GM23338 (cell line): ENCODE measurements at regions not wholly inside any gene's neighbourhood (a gene's known extent, or its start where the extent isn't known, plus 50 kb on each side); places are given as distances from the start of the nearest gene placed in this dataset.

ENCODE experiments used
- ATAC-seq: fragments of 200-7000 bp; cut with Tn5 transposase; 3 replicates; pipeline ENCODE4 v1.9.1; 2020
- DNase-seq: peaks from one replicate; pipeline ENCODE4 v3.0.0-alpha.2; 2015; ENCODE audit warnings: low spot score
- H2AFZ ChIP-seq: fragments of 200-600 bp; sonication (generic); 2 replicates; pipeline ENCODE4 v1.8.0; 2016; ENCODE audit warnings: antibody characterized with exemption, mild to moderate bottlenecking, moderate library complexity
- H3F3A ChIP-seq: fragments of 200-600 bp; sonication (generic); replicated peaks from 2 replicates; pipeline ENCODE4 v1.8.0; 2017; ENCODE audit warnings: antibody characterized with exemption, mixed run types, low read depth
- H3K27ac ChIP-seq: fragments of 200-600 bp; sonication (generic); 2 replicates; pipeline ENCODE4 v1.6.1; 2016; ENCODE audit warnings: low read depth
- H3K27me3 ChIP-seq: fragments of 200-600 bp; sonication (generic); 2 replicates; pipeline ENCODE4 v1.8.0; 2016; ENCODE audit warnings: mild to moderate bottlenecking, mixed run types, moderate library complexity; ENCODE audit not compliant: insufficient read depth
- H3K36me3 ChIP-seq: fragments of 200-600 bp; sonication (generic); 2 replicates; pipeline ENCODE4 v1.8.0; 2016; ENCODE audit warnings: mild to moderate bottlenecking; ENCODE audit not compliant: insufficient read depth
- H3K4me1 ChIP-seq: fragments of 200-600 bp; sonication (generic); 2 replicates; pipeline ENCODE4 v1.8.0; 2016; ENCODE audit warnings: mild to moderate bottlenecking, moderate library complexity; ENCODE audit not compliant: insufficient read depth
- H3K4me2 ChIP-seq: fragments of 200-600 bp; sonication (generic); 2 replicates; pipeline ENCODE4 v1.7.1; 2017; ENCODE audit warnings: mixed run types
- H3K4me3 ChIP-seq: fragments of 200-600 bp; sonication (generic); 2 replicates; pipeline ENCODE4 v1.6.1; 2016; ENCODE audit warnings: mixed run types
- H3K79me2 ChIP-seq: fragments of 200-600 bp; sonication (generic); replicated peaks from 2 replicates; pipeline ENCODE4 v1.8.0; 2017; ENCODE audit warnings: mild to moderate bottlenecking; ENCODE audit not compliant: insufficient read depth
- H3K9me2 ChIP-seq: fragments of 200-600 bp; sonication (generic); 2 replicates; pipeline ENCODE4 v1.8.0; 2017; ENCODE audit not compliant: insufficient read depth
- H4K20me1 ChIP-seq: fragments of 200-600 bp; sonication (generic); replicated peaks from 2 replicates; pipeline ENCODE4 v1.8.0; 2017; ENCODE audit warnings: mild to moderate bottlenecking; ENCODE audit not compliant: insufficient read depth
- H3K27ac Mint-ChIP-seq: 2 replicates; pipeline ENCODE4 v1.8.0; 2020; ENCODE audit warnings: inconsistent platforms, mild to moderate bottlenecking, moderate library complexity, mixed read lengths
- H3K27me3 Mint-ChIP-seq: 3 replicates; pipeline ENCODE4 v1.8.0; 2022; ENCODE audit warnings: low read depth, mild to moderate bottlenecking, moderate library complexity, mixed read lengths, inconsistent platforms; ENCODE audit not compliant: insufficient read depth, poor library complexity
- H3K36me3 Mint-ChIP-seq: 3 replicates; pipeline ENCODE4 v1.8.0; 2021; ENCODE audit warnings: low read depth, mild to moderate bottlenecking, inconsistent platforms, moderate library complexity, mixed read lengths
- H3K4me1 Mint-ChIP-seq: 3 replicates; pipeline ENCODE4 v1.8.0; 2020; ENCODE audit warnings: mild to moderate bottlenecking, inconsistent platforms, mixed read lengths
- H3K4me3 Mint-ChIP-seq: 3 replicates; pipeline ENCODE4 v1.8.0; 2021; ENCODE audit warnings: moderate library complexity, mild to moderate bottlenecking, inconsistent platforms, mixed read lengths
- H3K9me3 Mint-ChIP-seq: 3 replicates; pipeline ENCODE4 v1.8.0; 2020; ENCODE audit warnings: moderate library complexity, mild to moderate bottlenecking, inconsistent platforms, mixed read lengths
- CREB1 ChIP-seq: fragments of 250-450 bp; sonication (Bioruptor Pico); IDR thresholded peaks from 2 replicates; pipeline ENCODE4 v1.5.0; 2020; ENCODE audit warnings: low read depth, mild to moderate bottlenecking, moderate library complexity
- CTCF ChIP-seq, 2 experiments: fragments of 200-600 bp in 1 of 2; sonication (generic) in 1 of 2; conservative IDR thresholded peaks; 2 replicates each; pipeline versions ENCODE4 v1.5.1 to v1.6.1; 2016 to 2017; ENCODE audit warnings: antibody characterized with exemption in 2 of 2, low read depth in 2 of 2, mild to moderate bottlenecking in 2 of 2, moderate library complexity in 1 of 2
- ETS1 ChIP-seq: IDR thresholded peaks from 2 replicates; pipeline ENCODE4 v1.6.1; 2016; ENCODE audit warnings: antibody characterized with exemption
- EZH2 ChIP-seq: fragments of 200-600 bp; sonication (generic); IDR thresholded peaks from one replicate; pipeline ENCODE4 v1.8.0; 2017; ENCODE audit warnings: antibody characterized with exemption, mild to moderate bottlenecking, low read depth; ENCODE audit not compliant: unreplicated experiment
- EZH2phosphoT487 ChIP-seq: fragments of 200-600 bp; sonication (generic); IDR thresholded peaks from one replicate; pipeline ENCODE4 v1.8.1; 2018; ENCODE audit warnings: antibody characterized with exemption; ENCODE audit not compliant: unreplicated experiment
- JUNB ChIP-seq: IDR thresholded peaks from one replicate; pipeline ENCODE4 v1.6.1; 2016; ENCODE audit warnings: antibody characterized with exemption; ENCODE audit not compliant: unreplicated experiment
- NANOG ChIP-seq: IDR thresholded peaks from 2 replicates; pipeline ENCODE4 v1.6.1; 2016; ENCODE audit warnings: antibody characterized with exemption, borderline replicate concordance
- POLR2AphosphoS5 ChIP-seq: IDR thresholded peaks from 2 replicates; pipeline ENCODE4 v1.6.1; 2016; ENCODE audit warnings: antibody characterized with exemption, low read depth
- REST ChIP-seq: IDR thresholded peaks from one replicate; pipeline ENCODE4 v1.6.1; 2018; ENCODE audit warnings: antibody characterized with exemption; ENCODE audit not compliant: unreplicated experiment
- STAT1 ChIP-seq: IDR thresholded peaks from one replicate; pipeline ENCODE4 v1.6.1; 2016; ENCODE audit warnings: antibody characterized with exemption; ENCODE audit not compliant: unreplicated experiment
- ZNF114 ChIP-seq: fragments of 250-450 bp; sonication (Bioruptor Pico); IDR thresholded peaks from 2 replicates; pipeline ENCODE4 v1.5.0; 2020; ENCODE audit warnings: mild to moderate bottlenecking, moderate library complexity
- ZNF331 ChIP-seq: fragments of 250-450 bp; sonication (Bioruptor Pico); IDR thresholded peaks from 2 replicates; pipeline ENCODE4 v1.5.0; 2020; ENCODE audit warnings: low read depth, mild to moderate bottlenecking, moderate library complexity
- ZNF462 ChIP-seq: fragments of 250-450 bp; sonication (Bioruptor Pico); IDR thresholded peaks from 2 replicates; pipeline ENCODE4 v1.5.0; 2020; ENCODE audit warnings: mild to moderate bottlenecking, moderate library complexity

- Histone ChIP-seq H3K36me3 (no peaks in the 10 kb centered on the region), H3F3A (no peaks in the 10 kb centered on the region), H3K27me3 (no peaks in the 10 kb centered on the region), H3K4me3 (no peak overlapping the region), H3K79me2 (no peaks in the 10 kb centered on the region), H3K4me2 (no peak overlapping the region), H4K20me1 (no peaks in the 10 kb centered on the region), H3K4me1 (no peaks in the 10 kb centered on the region), H3K9me2 (no peaks in the 10 kb centered on the region), H3K27ac (no peak overlapping the region), H2AFZ (no peak overlapping the region)
- no peak overlapping the region for H3K27ac Mint-ChIP-seq
- H3K4me3 Mint-ChIP-seq = no peak overlapping the region
- H3K4me1 Mint-ChIP-seq = no peaks in the 10 kb centered on the region
- TF ChIP-seq STAT1 (no peak), EZH2phosphoT487 (no peak), ZNF331 (CRISPR knock-in tag) (no peak), NANOG (no peak), POLR2AphosphoS5 (no peak), ZNF114 (no peak), CREB1 (CRISPR knock-in tag) (no peak), ETS1 (no peak), JUNB (no peak), CTCF (conservative IDR thresholded peaks at IDR 0.05; ENCODE audit: low read depth in 2 of 2) (no peak), ZNF462 (CRISPR knock-in tag) (no peak), EZH2 (no peak), REST (no peak)
- no peak for ATAC-seq
- DNase-seq = no peak
- peaks cover 7% of the 10 kb centered on the region; the same call in 1 of the 3 replicates for H3K36me3 Mint-ChIP-seq
- H3K27me3 Mint-ChIP-seq = no peaks in the 10 kb centered on the region
- H3K9me3 Mint-ChIP-seq = peaks cover 20% of the 10 kb centered on the region
Measured at GRCh38 chr6:67630146-67630545, 1004.9 kb upstream of the ADGRB3 start.
